Osteocyte (in vitro differentiated cells): ENCODE measurements at regions not wholly inside any gene's neighbourhood (a gene's known extent, or its start where the extent isn't known, plus 50 kb on each side); places are given as distances from the start of the nearest gene placed in this dataset.

Experiments
- DNase-seq: peaks from one replicate; pipeline ENCODE4 v3.0.0; 2021; ENCODE audit warnings: mixed read lengths; ENCODE audit not compliant: unreplicated experiment; ENCODE audit errors: extremely low spot score
- H3K27ac Mint-ChIP-seq: one replicate; pipeline ENCODE4 v1.8.0; 2021; ENCODE audit warnings: mild to moderate bottlenecking, mixed read lengths; ENCODE audit not compliant: unreplicated experiment
- H3K27me3 Mint-ChIP-seq: one replicate; pipeline ENCODE4 v1.8.0; 2021; ENCODE audit warnings: mixed read lengths; ENCODE audit not compliant: unreplicated experiment
- H3K36me3 Mint-ChIP-seq: one replicate; pipeline ENCODE4 v1.8.0; 2021; ENCODE audit warnings: mixed read lengths; ENCODE audit not compliant: unreplicated experiment
- H3K4me1 Mint-ChIP-seq: one replicate; pipeline ENCODE4 v1.8.0; 2021; ENCODE audit warnings: mixed read lengths; ENCODE audit not compliant: unreplicated experiment
- H3K4me3 Mint-ChIP-seq: one replicate; pipeline ENCODE4 v1.8.0; 2021; ENCODE audit warnings: mild to moderate bottlenecking, moderate library complexity, mixed read lengths; ENCODE audit not compliant: unreplicated experiment
- H3K9me3 Mint-ChIP-seq: one replicate; pipeline ENCODE4 v1.8.0; 2021; ENCODE audit warnings: mixed read lengths; ENCODE audit not compliant: unreplicated experiment
- TF ChIP-seq, protein P1 (sequence below): fragments of 200-600 bp; sonication (generic); IDR thresholded peaks from 2 replicates; pipeline ENCODE4 v1.5.0; 2021; ENCODE audit warnings: antibody characterized with exemption, mild to moderate bottlenecking, moderate library complexity

DNA sequence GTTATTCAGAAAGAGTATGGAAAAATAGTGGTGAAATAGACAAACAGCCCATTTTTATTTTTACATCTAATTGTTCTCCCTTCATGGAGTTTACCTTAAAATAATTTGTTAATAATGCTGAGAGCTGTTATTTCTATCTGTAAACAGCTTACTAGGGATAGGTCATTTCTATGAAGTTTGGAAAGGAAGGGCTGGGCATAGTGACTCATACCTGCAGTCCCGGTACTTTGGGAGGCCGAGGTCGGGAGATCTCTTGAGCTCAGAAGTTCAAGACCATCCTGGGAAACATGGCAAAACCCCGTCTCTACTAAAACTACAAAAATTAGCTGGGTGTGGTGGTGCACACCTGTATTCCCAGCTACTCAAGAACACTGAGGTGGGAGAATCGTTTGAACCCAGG lies 624.3 kb upstream of the LMCD1 start:
- Mint-ChIP-seq H3K36me3 (no peaks in the 10 kb centered on the region), H3K4me1 (no peaks in the 10 kb centered on the region), H3K9me3 (peaks cover 11% of the 10 kb centered on the region), H3K4me3 (no peak overlapping the region), H3K27me3 (no peaks in the 10 kb centered on the region), H3K27ac (no peak overlapping the region)
- TF ChIP-seq, protein P1, sequence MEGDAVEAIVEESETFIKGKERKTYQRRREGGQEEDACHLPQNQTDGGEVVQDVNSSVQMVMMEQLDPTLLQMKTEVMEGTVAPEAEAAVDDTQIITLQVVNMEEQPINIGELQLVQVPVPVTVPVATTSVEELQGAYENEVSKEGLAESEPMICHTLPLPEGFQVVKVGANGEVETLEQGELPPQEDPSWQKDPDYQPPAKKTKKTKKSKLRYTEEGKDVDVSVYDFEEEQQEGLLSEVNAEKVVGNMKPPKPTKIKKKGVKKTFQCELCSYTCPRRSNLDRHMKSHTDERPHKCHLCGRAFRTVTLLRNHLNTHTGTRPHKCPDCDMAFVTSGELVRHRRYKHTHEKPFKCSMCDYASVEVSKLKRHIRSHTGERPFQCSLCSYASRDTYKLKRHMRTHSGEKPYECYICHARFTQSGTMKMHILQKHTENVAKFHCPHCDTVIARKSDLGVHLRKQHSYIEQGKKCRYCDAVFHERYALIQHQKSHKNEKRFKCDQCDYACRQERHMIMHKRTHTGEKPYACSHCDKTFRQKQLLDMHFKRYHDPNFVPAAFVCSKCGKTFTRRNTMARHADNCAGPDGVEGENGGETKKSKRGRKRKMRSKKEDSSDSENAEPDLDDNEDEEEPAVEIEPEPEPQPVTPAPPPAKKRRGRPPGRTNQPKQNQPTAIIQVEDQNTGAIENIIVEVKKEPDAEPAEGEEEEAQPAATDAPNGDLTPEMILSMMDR = no peak
- DNase-seq = no peak

DNA sequence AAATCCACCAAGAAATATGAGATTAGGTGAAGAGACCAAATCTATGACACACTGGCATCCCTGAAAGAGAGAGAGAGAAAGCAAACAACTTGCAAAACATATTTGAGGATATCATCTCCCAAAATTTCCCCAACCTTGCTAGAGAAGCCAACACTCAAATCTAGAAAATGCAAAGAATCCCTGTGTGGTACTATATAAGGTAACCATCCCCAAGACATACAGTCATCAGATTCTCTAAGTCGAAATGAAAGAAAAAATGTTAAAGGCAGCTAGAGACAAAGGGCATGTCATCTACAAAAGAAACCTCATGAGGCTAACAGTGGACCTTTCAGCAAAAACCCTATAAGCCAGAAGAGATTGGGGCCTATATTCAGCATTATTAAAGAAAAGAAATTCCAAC lies 622.1 kb upstream of the LMCD1 start:
- DNase-seq = no peak
- no peaks in the 10 kb centered on the region for H3K36me3 Mint-ChIP-seq
- H3K9me3 Mint-ChIP-seq = peaks cover 17% of the 10 kb centered on the region
- TF ChIP-seq, protein P1 = no peak
- H3K27ac Mint-ChIP-seq = no peak overlapping the region
- no peak overlapping the region for H3K4me3 Mint-ChIP-seq
- H3K27me3 Mint-ChIP-seq = no peaks in the 10 kb centered on the region
- H3K4me1 Mint-ChIP-seq = no peaks in the 10 kb centered on the region

DNA sequence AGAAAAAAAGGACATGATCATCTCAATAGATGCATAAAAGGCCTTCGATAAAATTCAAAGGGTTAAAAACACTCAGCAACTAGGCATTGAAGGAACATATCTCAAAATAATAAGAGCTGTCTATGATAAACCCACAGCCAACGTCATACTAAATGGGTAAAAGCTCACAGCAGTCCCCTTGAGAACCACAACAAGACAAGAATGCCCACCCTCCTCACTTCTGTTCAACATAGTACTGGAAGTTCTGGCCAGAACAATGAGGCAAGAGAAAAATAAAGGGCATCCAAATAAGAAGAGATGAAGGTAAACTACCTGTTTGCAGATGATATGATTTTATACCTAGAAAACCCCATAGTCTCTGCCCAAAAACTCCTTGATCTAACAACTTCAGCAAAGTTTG lies 619.7 kb upstream of the LMCD1 start:
- no peak for DNase-seq
- H3K9me3 Mint-ChIP-seq = peaks cover 28% of the 10 kb centered on the region
- no peak overlapping the region for H3K4me3 Mint-ChIP-seq
- H3K4me1 Mint-ChIP-seq = no peaks in the 10 kb centered on the region
- no peaks in the 10 kb centered on the region for H3K27me3 Mint-ChIP-seq
- TF ChIP-seq, protein P1 = no peak
- H3K27ac Mint-ChIP-seq = no peak overlapping the region
- no peaks in the 10 kb centered on the region for H3K36me3 Mint-ChIP-seq

DNA sequence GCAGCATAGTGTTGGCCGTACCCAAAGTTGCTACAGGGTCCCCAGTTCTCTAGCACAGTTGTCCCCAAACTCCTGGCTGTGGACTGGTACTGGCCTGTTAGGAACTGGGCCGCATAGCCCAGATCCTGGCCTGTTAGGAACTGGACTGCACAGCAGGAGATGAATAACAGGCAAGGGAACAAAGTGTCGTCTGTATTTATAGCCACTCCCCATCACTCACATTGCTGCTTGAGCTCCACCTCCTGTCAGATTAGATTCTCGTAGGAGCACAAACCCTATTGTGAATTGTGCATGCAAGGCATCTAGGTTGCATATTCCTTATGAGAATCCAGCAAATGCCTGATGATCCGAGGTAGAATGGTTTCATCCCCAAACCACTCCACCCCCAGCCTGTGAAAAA lies 604.0 kb upstream of the LMCD1 start:
- no peak overlapping the region for H3K27ac Mint-ChIP-seq
- H3K27me3 Mint-ChIP-seq = no peaks in the 10 kb centered on the region
- DNase-seq = no peak
- no peaks in the 10 kb centered on the region for H3K4me1 Mint-ChIP-seq
- H3K36me3 Mint-ChIP-seq = no peaks in the 10 kb centered on the region
- TF ChIP-seq, protein P1 = no peak
- H3K9me3 Mint-ChIP-seq = peaks cover 32% of the 10 kb centered on the region
- no peak overlapping the region for H3K4me3 Mint-ChIP-seq

DNA sequence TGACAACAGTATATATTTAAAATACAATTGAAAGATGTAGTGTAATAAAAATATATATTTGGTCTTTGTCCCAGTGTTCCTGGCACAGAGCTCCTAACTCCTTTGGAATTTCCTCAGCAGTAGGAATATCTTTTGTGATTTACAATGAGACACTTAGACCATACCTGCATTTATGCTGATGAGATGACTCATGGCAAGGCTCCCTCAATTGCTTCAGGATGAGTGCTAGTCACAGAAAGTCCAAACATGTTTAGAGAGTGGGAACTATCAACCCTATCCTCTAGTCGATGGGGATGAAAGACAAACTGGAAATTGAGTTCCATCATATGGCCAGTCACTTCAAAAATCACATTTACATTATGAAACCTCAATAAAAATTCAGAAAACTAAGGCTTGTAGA lies 588.3 kb upstream of the LMCD1 start:
- H3K27me3 Mint-ChIP-seq = no peaks in the 10 kb centered on the region
- no peaks in the 10 kb centered on the region for H3K36me3 Mint-ChIP-seq
- no peak overlapping the region for H3K27ac Mint-ChIP-seq
- TF ChIP-seq, protein P1 = no peak
- H3K4me1 Mint-ChIP-seq = no peaks in the 10 kb centered on the region
- no peak for DNase-seq
- H3K9me3 Mint-ChIP-seq = no peaks in the 10 kb centered on the region
- no peak overlapping the region for H3K4me3 Mint-ChIP-seq
